ENCODE measurements at regions not wholly inside any gene's neighbourhood (a gene's known extent, or its start where the extent isn't known, plus 50 kb on each side); places are given as distances from the start of the nearest gene placed in this dataset.

GRCh38 chr21:20515446-20515845 lies 482.8 kb upstream of the NCAM2 start:
- H3K36me3 Mint-ChIP-seq (ENCODE audit: low read depth) = no peaks in the 10 kb centered on the region
- TF ChIP-seq CTCF (IDR thresholded peaks at IDR 0.05) = no peak
- H3K27ac Mint-ChIP-seq = no peak overlapping the region
- peaks cover 26% of the 10 kb centered on the region for H3K9me3 Mint-ChIP-seq
- peaks cover 2% of the 10 kb centered on the region; the same call in 1 of the 2 replicates for H3K27me3 Mint-ChIP-seq (ENCODE audit: insufficient read depth)
- H3K4me1 Mint-ChIP-seq (ENCODE audit: low read depth) = no peaks in the 10 kb centered on the region
- H3K4me3 Mint-ChIP-seq = no peak overlapping the region
- DNase-seq = no peak

- TF ChIP-seq CTCF (IDR thresholded peaks at IDR 0.05) = no peak
- H3K27ac Mint-ChIP-seq = no peak overlapping the region
- no peak for DNase-seq
- H3K9me3 Mint-ChIP-seq = peaks cover 17% of the 10 kb centered on the region
- H3K36me3 Mint-ChIP-seq (ENCODE audit: low read depth) = peaks cover 5% of the 10 kb centered on the region; the same call in 1 of the 2 replicates
- H3K27me3 Mint-ChIP-seq (ENCODE audit: insufficient read depth) = no peaks in the 10 kb centered on the region
- no peak overlapping the region for H3K4me3 Mint-ChIP-seq
- no peaks in the 10 kb centered on the region for H3K4me1 Mint-ChIP-seq (ENCODE audit: low read depth)
Measured at GRCh38 chr21:20519076-20519475, 479.1 kb upstream of the NCAM2 start.

GRCh38 chr21:20522611-20523010 lies 475.6 kb upstream of the NCAM2 start:
- no peak for TF ChIP-seq CTCF (IDR thresholded peaks at IDR 0.05)
- Mint-ChIP-seq H3K27me3 (ENCODE audit: insufficient read depth) (no peaks in the 10 kb centered on the region; the same call in 1 of the 2 replicates), H3K4me1 (ENCODE audit: low read depth) (no peaks in the 10 kb centered on the region), H3K36me3 (ENCODE audit: low read depth) (peaks cover 5% of the 10 kb centered on the region; the same call in 1 of the 2 replicates), H3K4me3 (no peak overlapping the region), H3K9me3 (peaks cover 18% of the 10 kb centered on the region), H3K27ac (no peak overlapping the region)
- DNase-seq = no peak

- no peak overlapping the region for H3K4me3 Mint-ChIP-seq
- no peaks in the 10 kb centered on the region; the same call in 1 of the 2 replicates for H3K27me3 Mint-ChIP-seq (ENCODE audit: insufficient read depth)
- H3K36me3 Mint-ChIP-seq (ENCODE audit: low read depth) = peaks cover 5% of the 10 kb centered on the region; the same call in 1 of the 2 replicates
- H3K4me1 Mint-ChIP-seq (ENCODE audit: low read depth) = no peaks in the 10 kb centered on the region
- H3K9me3 Mint-ChIP-seq = peaks cover 22% of the 10 kb centered on the region
- H3K27ac Mint-ChIP-seq = no peak overlapping the region
- no peak for DNase-seq
- TF ChIP-seq CTCF (IDR thresholded peaks at IDR 0.05) = no peak
Measured at GRCh38 chr21:20523191-20523590, 475.0 kb upstream of the NCAM2 start.

- Mint-ChIP-seq H3K27ac (no peak overlapping the region), H3K4me1 (ENCODE audit: low read depth) (no peaks in the 10 kb centered on the region), H3K27me3 (ENCODE audit: insufficient read depth) (no peaks in the 10 kb centered on the region; the same call in 1 of the 2 replicates), H3K9me3 (peaks cover 39% of the 10 kb centered on the region), H3K4me3 (no peak overlapping the region), H3K36me3 (ENCODE audit: low read depth) (peaks cover 5% of the 10 kb centered on the region; the same call in 1 of the 2 replicates)
- no peak for DNase-seq
- TF ChIP-seq CTCF (IDR thresholded peaks at IDR 0.05) = no peak
Measured at GRCh38 chr21:20527731-20528460, 470.3 kb upstream of the NCAM2 start.

All from HFFc6 (cell line).